ENCODE measurements at regions not wholly inside any gene's neighbourhood (a gene's known extent, or its start where the extent isn't known, plus 50 kb on each side); places are given as distances from the start of the nearest gene placed in this dataset.

GRCh38 chr22:27207907-27208306 lies 550.5 kb downstream of the MIAT start:
- TF ChIP-seq POLR2A (IDR thresholded peaks at IDR 0.05) (no peak), CTCF (IDR thresholded peaks at IDR 0.05) (no peak), POLR2AphosphoS5 (IDR thresholded peaks at IDR 0.05) (no peak)

All from prostate gland (tissue), 2 donors.